Activated naive CD4-positive, alpha-beta T cell treated with anti-CD3 and anti-CD28 coated beads, Interleukin-2, amount 50 U/mL, for 24 hours (primary cell): ENCODE measurements at regions not wholly inside any gene's neighbourhood (a gene's known extent, or its start where the extent isn't known, plus 50 kb on each side); places are given as distances from the start of the nearest gene placed in this dataset.
"Not testable (repeated sequence)": the region's sequence is repeated elsewhere in the genome, so short reads cannot be mapped to it uniquely, and the experiment has no call there.

ENCODE experiments used
- H3K27ac Mint-ChIP-seq: one replicate; pipeline ENCODE4 v1.8.0; 2021; ENCODE audit warnings: mild to moderate bottlenecking, mixed read lengths
- H3K27me3 Mint-ChIP-seq: one replicate; pipeline ENCODE4 v1.8.0; 2021; ENCODE audit warnings: mixed read lengths
- H3K36me3 Mint-ChIP-seq: one replicate; pipeline ENCODE4 v1.8.0; 2021; ENCODE audit warnings: mixed read lengths
- H3K4me1 Mint-ChIP-seq: one replicate; pipeline ENCODE4 v1.8.0; 2021; ENCODE audit warnings: mixed read lengths
- H3K4me3 Mint-ChIP-seq: one replicate; pipeline ENCODE4 v1.8.0; 2021; ENCODE audit warnings: mild to moderate bottlenecking, mixed read lengths
- H3K9me3 Mint-ChIP-seq: one replicate; pipeline ENCODE4 v1.8.0; 2021; ENCODE audit warnings: mixed read lengths

DNA sequence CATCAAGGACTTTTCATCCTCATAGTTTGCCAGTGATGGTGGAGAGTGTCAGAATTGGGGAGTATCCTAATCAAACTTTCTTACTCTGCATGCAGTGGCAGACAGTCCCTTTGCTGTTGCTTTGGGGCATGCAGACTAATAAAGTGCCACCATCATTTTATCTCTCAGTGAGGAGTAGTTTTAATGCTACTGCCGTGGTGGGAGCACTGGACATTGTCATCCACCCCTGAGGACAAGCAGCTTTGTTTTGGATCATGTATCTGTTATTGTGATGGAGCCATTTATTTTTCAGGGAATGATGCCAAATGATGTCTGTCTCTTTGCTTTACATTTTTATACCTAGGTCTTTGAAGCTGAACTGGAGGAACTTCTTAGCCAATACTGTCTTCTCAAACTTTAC lies 1226.9 kb downstream of the FOXD4L5 start:
- H3K27me3 Mint-ChIP-seq, H3K4me3 Mint-ChIP-seq, H3K27ac Mint-ChIP-seq, H3K36me3 Mint-ChIP-seq, H3K4me1 Mint-ChIP-seq, H3K9me3 Mint-ChIP-seq: not testable (repeated sequence)

GRCh38 chr9:64057553-64057952 lies 1227.5 kb downstream of the FOXD4L5 start:
- no peaks in the 10 kb centered on the region for H3K27me3 Mint-ChIP-seq
- H3K9me3 Mint-ChIP-seq, result no peaks in the 10 kb centered on the region
- H3K4me1 Mint-ChIP-seq, result no peaks in the 10 kb centered on the region
- no peaks in the 10 kb centered on the region for H3K36me3 Mint-ChIP-seq
- H3K27ac Mint-ChIP-seq, result no peak overlapping the region
- H3K4me3 Mint-ChIP-seq, result no peak overlapping the region

- not testable (repeated sequence) for H3K4me1 Mint-ChIP-seq, H3K4me3 Mint-ChIP-seq, H3K36me3 Mint-ChIP-seq, H3K27ac Mint-ChIP-seq, H3K27me3 Mint-ChIP-seq
- H3K9me3 Mint-ChIP-seq, result peaks cover 11% of the 10 kb centered on the region
These were observed 1256.1 kb downstream of the FOXD4L5 start for GRCh38 chr9:64028925-64029324.

DNA sequence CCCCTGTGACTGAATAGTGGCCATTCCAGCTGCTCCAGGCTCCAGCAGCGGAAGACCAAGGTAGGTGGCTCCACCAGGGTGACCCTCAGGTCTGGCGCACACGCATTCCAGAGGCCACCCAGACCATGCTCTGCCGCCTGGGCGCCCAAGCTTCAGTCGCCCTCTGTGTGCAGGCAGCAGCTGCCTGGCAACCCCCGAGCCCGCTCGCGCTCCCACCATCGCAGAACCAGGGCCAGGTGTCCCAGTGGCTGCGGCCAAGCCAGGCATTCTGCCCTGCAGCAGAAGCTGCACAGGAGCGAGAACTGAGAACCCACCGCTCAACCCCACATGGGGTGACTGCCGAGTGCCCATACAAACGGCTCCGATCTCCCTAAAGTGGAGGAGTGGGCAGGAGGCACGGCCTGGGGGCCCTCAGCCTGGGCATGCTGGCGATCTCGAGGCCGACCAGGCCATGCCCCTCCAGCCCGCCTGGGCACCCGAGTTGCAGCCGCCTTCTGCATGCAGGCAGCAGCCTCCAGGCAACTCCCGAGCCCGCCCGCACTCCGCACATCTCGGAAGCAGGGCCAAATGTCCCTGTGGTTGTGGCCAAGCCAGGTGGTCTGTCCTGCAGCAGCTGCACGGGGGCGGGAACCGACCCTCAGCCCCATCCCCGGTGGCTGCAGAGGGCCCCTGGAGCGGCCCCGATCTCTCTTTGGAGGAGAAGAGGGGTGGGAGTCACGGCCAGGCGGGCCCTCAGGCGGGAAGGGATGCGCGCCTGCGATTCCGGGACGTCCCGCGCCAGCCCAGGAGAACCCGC lies 1264.1 kb downstream of the FOXD4L5 start:
- not testable (repeated sequence) for H3K27ac Mint-ChIP-seq, H3K4me1 Mint-ChIP-seq, H3K36me3 Mint-ChIP-seq, H3K4me3 Mint-ChIP-seq, H3K27me3 Mint-ChIP-seq, H3K9me3 Mint-ChIP-seq

DNA sequence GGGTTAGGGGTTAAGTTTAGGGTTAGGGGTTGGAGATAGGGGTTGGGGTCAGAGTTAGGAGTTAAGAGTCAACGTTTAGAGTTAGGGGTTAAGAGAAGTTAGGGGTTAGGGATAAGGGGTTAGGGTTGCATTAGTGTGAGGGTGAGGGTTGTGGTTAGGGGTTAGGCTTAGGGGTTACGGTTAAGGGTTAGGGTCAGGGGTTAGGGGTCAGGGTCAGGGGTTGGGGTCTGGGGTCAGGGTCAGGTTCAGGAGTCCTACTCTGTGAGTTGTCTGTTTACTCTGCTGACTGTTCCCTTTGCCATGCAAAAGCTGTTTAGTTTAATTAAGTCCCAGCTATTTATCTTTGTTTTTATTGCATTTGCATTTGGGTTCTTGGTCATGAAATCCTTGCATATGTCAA lies 1267.3 kb downstream of the FOXD4L5 start:
- H3K36me3 Mint-ChIP-seq, H3K9me3 Mint-ChIP-seq, H3K4me3 Mint-ChIP-seq: not testable (repeated sequence)

GRCh38 chr9:64016845-64017406 lies 1268.1 kb downstream of the FOXD4L5 start:
- peak overlapping the region; percentile 30 for H3K27ac Mint-ChIP-seq
- H3K4me1 Mint-ChIP-seq, H3K27me3 Mint-ChIP-seq, H3K9me3 Mint-ChIP-seq, H3K36me3 Mint-ChIP-seq: not testable (repeated sequence)
- peak overlapping the region; percentile 82 for H3K4me3 Mint-ChIP-seq

More for the DNA sequence above, 1267.3 kb downstream of the FOXD4L5 start:
- not testable (repeated sequence) for H3K27me3 Mint-ChIP-seq, H3K27ac Mint-ChIP-seq, H3K4me1 Mint-ChIP-seq

DNA sequence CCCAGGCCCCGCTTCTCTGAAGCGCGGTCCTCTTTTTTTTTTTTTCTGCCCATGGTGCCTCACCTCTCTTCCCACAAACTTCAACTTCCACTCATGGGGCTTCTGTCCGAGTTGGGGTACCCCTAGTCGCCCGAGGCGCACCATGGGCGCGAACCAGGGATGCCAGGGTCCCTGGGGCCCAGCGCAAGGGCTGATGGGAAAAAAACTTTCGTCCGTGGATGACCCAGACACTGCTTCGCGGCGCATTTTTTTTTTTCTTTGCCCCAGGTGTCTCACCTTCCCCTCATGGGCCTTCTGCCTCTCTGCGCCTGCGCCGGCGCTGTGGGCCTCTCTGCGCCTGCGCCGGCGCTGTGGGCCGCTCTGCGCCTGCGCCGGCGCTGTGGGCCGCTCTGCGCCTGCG lies 1268.8 kb downstream of the FOXD4L5 start:
- H3K27me3 Mint-ChIP-seq, H3K4me1 Mint-ChIP-seq, H3K36me3 Mint-ChIP-seq, H3K27ac Mint-ChIP-seq, H3K9me3 Mint-ChIP-seq: not testable (repeated sequence)
- H3K4me3 Mint-ChIP-seq, result peak overlapping the region; percentile 82

GRCh38 chr9:64015136-64015535 lies 1269.9 kb downstream of the FOXD4L5 start:
- H3K27ac Mint-ChIP-seq, result no peak overlapping the region
- H3K4me1 Mint-ChIP-seq, result no peaks in the 10 kb centered on the region
- no peaks in the 10 kb centered on the region for H3K36me3 Mint-ChIP-seq
- H3K27me3 Mint-ChIP-seq, result no peaks in the 10 kb centered on the region
- H3K9me3 Mint-ChIP-seq, result no peaks in the 10 kb centered on the region
- no peak overlapping the region for H3K4me3 Mint-ChIP-seq

DNA sequence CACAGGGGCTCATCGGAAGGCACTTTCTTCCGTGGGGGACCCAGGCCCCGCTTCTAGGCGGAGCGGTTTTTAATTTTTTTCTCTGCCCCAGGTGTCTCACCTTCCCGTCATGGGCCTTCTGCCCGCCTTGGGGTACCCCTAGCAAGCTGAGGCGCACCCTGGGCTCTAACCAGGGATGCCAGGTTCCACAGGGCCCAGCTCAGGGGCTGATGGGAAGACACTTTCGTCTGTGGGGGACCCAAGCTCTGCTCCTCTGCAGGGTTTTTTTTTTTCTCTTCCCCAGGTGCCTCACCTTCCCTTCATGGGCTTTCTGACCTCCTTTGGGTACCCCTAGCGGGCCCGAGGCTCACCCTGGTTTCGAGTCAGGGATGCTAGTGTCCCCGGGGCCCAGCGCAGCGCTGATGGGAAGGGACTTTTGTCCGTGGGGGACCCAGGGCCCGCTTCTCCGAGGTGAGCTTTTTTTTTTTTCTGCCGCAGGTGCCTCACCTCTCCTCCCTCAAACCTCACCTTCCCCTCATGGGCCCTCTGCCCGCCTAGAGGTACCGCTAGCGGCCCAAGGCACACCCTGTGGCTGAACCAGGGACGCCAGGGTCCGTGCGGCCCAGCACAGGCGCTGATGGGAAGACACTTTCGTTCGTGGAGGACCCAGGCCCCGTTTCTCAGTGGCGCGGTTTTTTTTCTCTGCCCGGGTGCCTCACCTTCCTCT lies 1270.5 kb downstream of the FOXD4L5 start:
- H3K9me3 Mint-ChIP-seq, H3K4me1 Mint-ChIP-seq, H3K27me3 Mint-ChIP-seq, H3K4me3 Mint-ChIP-seq, H3K27ac Mint-ChIP-seq, H3K36me3 Mint-ChIP-seq: not testable (repeated sequence)

- not testable (repeated sequence) for H3K4me1 Mint-ChIP-seq, H3K9me3 Mint-ChIP-seq, H3K27ac Mint-ChIP-seq, H3K4me3 Mint-ChIP-seq, H3K27me3 Mint-ChIP-seq, H3K36me3 Mint-ChIP-seq
These were observed 1271.9 kb downstream of the FOXD4L5 start for GRCh38 chr9:64013122-64013521.

DNA sequence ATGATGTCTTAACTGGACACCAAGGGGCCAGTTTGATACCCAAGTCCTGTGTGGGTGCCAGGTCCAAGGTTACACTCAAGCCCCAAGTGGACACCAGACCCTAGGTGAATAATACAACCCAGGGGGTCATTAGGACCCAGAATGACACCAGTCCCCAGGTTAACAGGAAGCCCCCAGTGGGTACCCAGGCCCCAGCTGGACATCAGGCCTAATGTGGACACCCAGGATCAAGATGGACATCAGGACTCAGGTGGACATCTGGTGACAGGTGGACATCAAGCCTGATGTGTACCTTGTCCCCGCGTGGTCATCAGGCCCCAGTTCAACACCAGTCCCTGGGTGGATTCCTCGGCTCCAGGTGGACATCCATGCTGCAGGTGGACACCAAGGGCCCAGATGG lies 1273.0 kb downstream of the FOXD4L5 start:
- H3K27me3 Mint-ChIP-seq, H3K36me3 Mint-ChIP-seq, H3K4me3 Mint-ChIP-seq, H3K4me1 Mint-ChIP-seq, H3K27ac Mint-ChIP-seq, H3K9me3 Mint-ChIP-seq: not testable (repeated sequence)

DNA sequence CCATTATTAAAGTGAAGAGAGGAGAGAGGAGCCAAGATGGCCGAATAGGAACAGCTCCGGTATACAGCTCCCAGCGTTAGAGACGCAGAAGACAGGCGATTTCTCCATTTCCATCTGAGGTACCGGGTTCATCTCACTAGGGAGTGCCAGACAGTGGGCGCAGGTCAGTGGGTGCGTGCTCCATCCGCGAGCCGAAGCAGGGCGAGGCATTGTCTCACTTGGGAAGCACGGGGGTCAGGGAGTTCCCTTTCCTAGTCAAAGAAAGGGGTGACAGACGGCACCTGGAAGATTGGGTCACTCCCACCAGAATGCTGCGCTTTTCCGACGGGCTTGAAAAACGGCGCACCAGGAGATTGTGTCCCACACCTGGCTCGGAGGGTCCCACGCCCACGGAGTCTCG lies 1305.3 kb downstream of the FOXD4L5 start:
- not testable (repeated sequence) for H3K27ac Mint-ChIP-seq, H3K4me3 Mint-ChIP-seq, H3K27me3 Mint-ChIP-seq, H3K36me3 Mint-ChIP-seq, H3K4me1 Mint-ChIP-seq, H3K9me3 Mint-ChIP-seq
